Transverse colon (tissue), 4 donors: ENCODE measurements at regions not wholly inside any gene's neighbourhood (a gene's known extent, or its start where the extent isn't known, plus 50 kb on each side); places are given as distances from the start of the nearest gene placed in this dataset.

Source experiments
- DNase-seq: peaks from one replicate; pipeline ENCODE4 v3.0.0-alpha.2; 2019
- H3K27ac ChIP-seq, 4 donors: fragments of 200-600 bp; sonication (generic); 2 replicates each; pipeline ENCODE4 v1.5.1; 2016 to 2018; ENCODE audit warnings: inconsistent platforms in 4 of 4
- H3K27me3 ChIP-seq: fragments of 200-600 bp; sonication (generic); 2 replicates; pipeline ENCODE4 v1.5.1; 2017; ENCODE audit warnings: inconsistent platforms
- H3K36me3 ChIP-seq, 4 donors: fragments of 200-600 bp; sonication (generic); 2 replicates each; pipeline ENCODE4 v1.5.1; 2017 to 2019; ENCODE audit warnings: inconsistent platforms in 4 of 4
- H3K4me1 ChIP-seq, 4 donors: fragments of 200-600 bp; sonication (generic); 2 replicates each; pipeline ENCODE4 v1.5.1; 2017 to 2020; ENCODE audit warnings: inconsistent platforms in 4 of 4
- H3K4me3 ChIP-seq, 4 donors: fragments of 200-600 bp; sonication (generic); 1 replicate in 1 of 4; 2 replicates in 3 of 4; pipeline versions ENCODE4 v1.5.1 to v1.6.1; 2017 to 2019; ENCODE audit warnings: inconsistent platforms in 4 of 4
- H3K9me3 ChIP-seq, 2 donors: fragments of 200-600 bp; sonication (generic); 2 replicates each; pipeline ENCODE4 v1.5.1; 2017 to 2019; ENCODE audit warnings: inconsistent platforms in 2 of 2
- EP300 ChIP-seq: sonication (generic); formaldehyde crosslinking; IDR thresholded peaks from one replicate; pipeline ENCODE4 v1.6.1; 2017; ENCODE audit warnings: antibody characterized with exemption, low read depth
- POLR2A ChIP-seq: fragments of 450-650 bp; IDR thresholded peaks from one replicate; pipeline ENCODE4 v1.6.1; 2016; ENCODE audit warnings: antibody characterized with exemption, mild to moderate bottlenecking, moderate library complexity
- POLR2AphosphoS5 ChIP-seq, 3 donors: sonication (generic); formaldehyde crosslinking; IDR thresholded peaks; one replicate each; pipeline ENCODE4 v1.6.1; 2016; ENCODE audit warnings: antibody characterized with exemption in 3 of 3
- WGBS, 2 donors: methylation state at CpG; one replicate each; pipeline ENCODE4 v1.1.5; 2018; ENCODE audit warnings: low coverage in 1 of 2; 5-methylcytosine and 5-hydroxymethylcytosine counted together
- in situ Hi-C, 4 donors: fragments of 200-750 bp; cut with MboI; loops; one replicate each; pipeline versions ENCODE4 v1.15.0 to v1.15.1; 2017; ENCODE audit warnings: low sequenced_read_pairs in 3 of 4, low pct_ligation_motif_present in 1 of 4, low pct_unique_long_range_greater_than_20kb in 1 of 4
- intact Hi-C: fragments of 100-400 bp; cut with DNase I; formaldehyde crosslinking; loops from one replicate; pipeline ENCODE4 v1.15.1; 2023; ENCODE audit warnings: low total_unique reads
- TF ChIP-seq, protein P1 (sequence below), 5 experiments: fragments of 200-600 bp in 3 of 5; fragments of 450-650 bp in 2 of 5; sonication (generic) in 3 of 5; IDR thresholded peaks; 1 replicate in 2 of 5; 2 replicates in 3 of 5; pipeline ENCODE4 v1.5.1; 2016 to 2017; ENCODE audit warnings: antibody characterized with exemption in 5 of 5, inconsistent platforms in 3 of 5, mild to moderate bottlenecking in 2 of 5, moderate library complexity in 1 of 5

DNA sequence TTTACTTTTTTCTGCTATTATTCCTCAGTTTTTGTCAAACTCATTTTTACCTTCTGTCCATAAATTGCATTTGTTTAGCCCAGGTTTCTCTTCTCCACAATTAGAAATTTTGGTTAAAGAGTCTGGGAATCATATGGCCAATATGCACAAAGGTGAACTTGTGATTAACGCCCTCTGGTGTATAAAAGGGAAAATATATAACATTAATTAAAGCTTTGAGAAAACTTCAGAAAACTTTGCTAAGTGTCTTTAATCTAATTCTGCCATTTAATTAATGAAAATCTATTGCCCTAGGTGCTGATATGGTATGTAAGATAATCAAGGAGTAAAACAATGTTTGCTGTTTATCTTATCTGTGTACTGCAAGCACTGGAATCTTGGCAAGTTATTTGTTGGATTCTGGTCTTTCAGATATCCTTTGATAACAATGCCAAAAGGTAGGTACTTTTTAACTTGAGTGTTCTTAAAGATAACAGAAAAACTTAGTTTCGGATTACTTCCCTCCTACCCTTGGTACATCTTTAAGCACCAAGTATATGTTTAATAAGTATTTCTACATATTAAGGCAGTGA is 402.6 kb downstream of the SUCLA2 start:
- no peak for DNase-seq
- intact Hi-C loops (no loop called here), in situ Hi-C loops (no loop called here)
- Histone ChIP-seq H3K27me3 (no peaks in the 10 kb centered on the region), H3K4me3 (no peak overlapping the region), H3K36me3 (no peaks in the 10 kb centered on the region), H3K4me1 (no peaks in the 10 kb centered on the region), H3K27ac (no peak overlapping the region), H3K9me3 (peaks cover 0 to 5% of the 10 kb centered on the region in 2 donors)
- TF ChIP-seq, protein P1, sequence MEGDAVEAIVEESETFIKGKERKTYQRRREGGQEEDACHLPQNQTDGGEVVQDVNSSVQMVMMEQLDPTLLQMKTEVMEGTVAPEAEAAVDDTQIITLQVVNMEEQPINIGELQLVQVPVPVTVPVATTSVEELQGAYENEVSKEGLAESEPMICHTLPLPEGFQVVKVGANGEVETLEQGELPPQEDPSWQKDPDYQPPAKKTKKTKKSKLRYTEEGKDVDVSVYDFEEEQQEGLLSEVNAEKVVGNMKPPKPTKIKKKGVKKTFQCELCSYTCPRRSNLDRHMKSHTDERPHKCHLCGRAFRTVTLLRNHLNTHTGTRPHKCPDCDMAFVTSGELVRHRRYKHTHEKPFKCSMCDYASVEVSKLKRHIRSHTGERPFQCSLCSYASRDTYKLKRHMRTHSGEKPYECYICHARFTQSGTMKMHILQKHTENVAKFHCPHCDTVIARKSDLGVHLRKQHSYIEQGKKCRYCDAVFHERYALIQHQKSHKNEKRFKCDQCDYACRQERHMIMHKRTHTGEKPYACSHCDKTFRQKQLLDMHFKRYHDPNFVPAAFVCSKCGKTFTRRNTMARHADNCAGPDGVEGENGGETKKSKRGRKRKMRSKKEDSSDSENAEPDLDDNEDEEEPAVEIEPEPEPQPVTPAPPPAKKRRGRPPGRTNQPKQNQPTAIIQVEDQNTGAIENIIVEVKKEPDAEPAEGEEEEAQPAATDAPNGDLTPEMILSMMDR (IDR thresholded peaks at IDR 0.05) = peak in 1 of 5 experiments; percentile 15
- no peak for TF ChIP-seq EP300
- WGBS, 2 donors = 15 to 30% methylated on average over 2 of the region's 2 CpGs

DNA sequence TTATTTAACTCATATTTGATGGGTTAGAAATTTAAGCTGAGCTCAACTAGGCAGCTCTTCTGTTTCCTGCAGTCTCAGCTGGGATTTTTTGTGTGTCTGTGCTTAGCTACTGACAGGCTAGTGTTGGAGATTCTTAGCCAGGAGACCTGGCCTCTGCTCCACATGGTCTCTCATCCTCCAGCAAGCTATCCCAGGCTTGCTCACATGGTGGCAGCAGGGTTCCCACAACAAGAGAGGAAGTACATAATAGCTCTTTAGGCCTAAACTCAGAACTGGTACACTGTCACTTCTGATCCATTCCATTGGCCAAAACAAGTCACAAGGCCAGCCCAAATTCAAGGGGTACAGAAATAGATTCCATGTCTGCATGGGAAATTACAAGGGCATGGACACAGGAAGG is 406.2 kb downstream of the SUCLA2 start:
- no peaks in the 10 kb centered on the region for H3K36me3 ChIP-seq
- TF ChIP-seq POLR2AphosphoS5 (IDR thresholded peaks at IDR 0.05) = no peak
- TF ChIP-seq EP300 = no peak
- TF ChIP-seq, protein P1 (IDR thresholded peaks at IDR 0.05) = no peak
- TF ChIP-seq POLR2A = no peak
- H3K9me3 ChIP-seq = peaks cover 0 to 5% of the 10 kb centered on the region in 2 donors
- H3K27me3 ChIP-seq = no peaks in the 10 kb centered on the region
- H3K4me3 ChIP-seq = no peak overlapping the region
- H3K27ac ChIP-seq = no peak overlapping the region
- intact Hi-C loops = no loop called here
- no peaks in the 10 kb centered on the region for H3K4me1 ChIP-seq
- no peak for DNase-seq
- in situ Hi-C loops = no loop called here

DNA sequence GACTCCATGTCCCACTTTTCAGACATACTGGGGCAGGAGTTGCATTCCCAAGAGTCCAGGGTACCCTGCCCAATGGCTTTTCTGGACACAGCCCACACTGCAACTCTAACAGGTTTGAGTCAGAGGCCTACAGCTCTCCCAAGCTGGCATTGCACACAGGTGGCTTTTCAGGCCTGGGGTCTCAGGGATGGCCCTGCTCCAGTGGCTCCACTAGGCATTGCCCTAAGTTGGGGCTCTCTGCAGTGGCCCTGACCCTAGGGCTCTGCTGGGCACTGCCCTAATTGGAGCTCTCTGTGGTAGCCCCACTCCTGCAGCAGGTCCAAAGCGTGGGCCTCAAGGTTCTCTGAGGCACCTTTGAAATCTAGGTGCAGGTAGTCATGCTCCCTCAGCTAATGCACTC is 408.8 kb downstream of the SUCLA2 start:
- Histone ChIP-seq H3K36me3 (no peaks in the 10 kb centered on the region), H3K4me1 (no peaks in the 10 kb centered on the region), H3K9me3 (peaks cover 0 to 5% of the 10 kb centered on the region in 2 donors), H3K27ac (no peak overlapping the region), H3K27me3 (no peaks in the 10 kb centered on the region), H3K4me3 (no peak overlapping the region)
- TF ChIP-seq POLR2A (no peak), EP300 (no peak), POLR2AphosphoS5 (IDR thresholded peaks at IDR 0.05) (no peak)
- TF ChIP-seq, protein P1 (IDR thresholded peaks at IDR 0.05) = no peak
- intact Hi-C loops (no loop called here), in situ Hi-C loops (no loop called here)
- WGBS, 2 donors = 50% methylated on average over 1 of the region's 1 CpG; no CpG with 5 or more reads in 1 of the 2 donors
- no peak for DNase-seq

DNA sequence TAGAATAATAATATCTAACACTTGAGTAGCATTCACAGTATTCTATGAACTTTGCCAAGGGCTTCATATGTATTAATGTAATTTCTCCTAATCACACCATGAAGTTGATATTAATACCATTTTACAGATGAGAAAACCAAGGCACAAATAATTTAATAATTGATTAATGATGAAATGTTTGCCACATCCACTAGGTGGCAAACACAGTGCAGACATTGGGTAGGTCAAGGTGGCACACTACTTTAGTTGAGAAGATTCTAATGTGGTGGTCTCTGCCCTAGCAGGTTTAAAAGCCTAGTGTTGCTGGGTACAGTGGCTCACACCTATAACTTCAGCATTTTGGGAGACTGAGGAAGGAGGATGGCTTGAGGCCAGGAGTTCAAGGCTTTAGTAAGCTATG is 412.4 kb downstream of the SUCLA2 start:
- TF ChIP-seq POLR2A = no peak
- no peak for TF ChIP-seq EP300
- TF ChIP-seq, protein P1 (IDR thresholded peaks at IDR 0.05) = no peak
- TF ChIP-seq POLR2AphosphoS5 (IDR thresholded peaks at IDR 0.05) = no peak
- H3K36me3 ChIP-seq = no peaks in the 10 kb centered on the region
- in situ Hi-C loops = no loop called here

More for the DNA sequence above, 412.4 kb downstream of the SUCLA2 start:
- DNase-seq = no peak
- Histone ChIP-seq H3K4me1 (no peaks in the 10 kb centered on the region), H3K4me3 (no peak overlapping the region), H3K27me3 (no peaks in the 10 kb centered on the region), H3K9me3 (no peaks in the 10 kb centered on the region), H3K27ac (no peak overlapping the region)
- intact Hi-C loops = no loop called here
